ENCODE measurements at regions not wholly inside any gene's neighbourhood (a gene's known extent, or its start where the extent isn't known, plus 50 kb on each side); places are given as distances from the start of the nearest gene placed in this dataset.
"Not testable (repeated sequence)": the region's sequence is repeated elsewhere in the genome, so short reads cannot be mapped to it uniquely, and the experiment has no call there.

DNA sequence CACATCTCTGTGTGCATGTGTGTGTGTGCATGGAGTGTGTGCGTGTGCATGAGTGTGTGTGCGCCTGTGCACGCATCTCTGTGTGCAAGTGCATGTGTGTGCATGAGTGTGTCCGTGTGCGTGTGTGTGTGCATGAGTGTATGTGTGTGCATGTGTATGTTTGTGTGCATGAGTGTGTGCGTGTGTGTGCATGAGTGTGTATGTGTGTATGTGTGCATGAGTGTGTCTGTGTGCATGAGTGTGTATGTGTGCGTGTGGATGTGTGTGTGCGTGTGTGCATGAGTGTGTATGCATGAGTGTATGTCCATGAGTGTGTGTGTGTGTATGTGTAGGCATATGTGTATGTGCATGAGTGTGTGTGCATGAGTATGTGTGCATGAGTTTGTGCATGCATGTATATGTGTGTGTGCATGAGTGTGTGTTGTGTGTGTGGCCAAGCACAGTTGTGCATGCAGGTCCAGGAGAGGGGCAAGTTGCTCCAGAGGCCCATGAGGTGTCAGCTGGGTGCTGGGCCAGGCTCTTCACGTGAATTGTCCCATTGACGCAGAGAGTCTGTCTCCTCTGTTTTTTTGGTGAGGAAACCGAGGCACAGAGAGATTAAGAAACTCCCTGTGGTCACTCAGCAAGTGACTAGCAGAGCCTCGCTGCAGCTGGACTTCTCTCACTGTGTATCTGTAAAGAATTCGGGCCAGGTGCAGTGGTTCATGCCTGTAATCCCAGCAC, 75.5 kb downstream of the ASB1 start:
- DNase-seq, result no peak

DNA sequence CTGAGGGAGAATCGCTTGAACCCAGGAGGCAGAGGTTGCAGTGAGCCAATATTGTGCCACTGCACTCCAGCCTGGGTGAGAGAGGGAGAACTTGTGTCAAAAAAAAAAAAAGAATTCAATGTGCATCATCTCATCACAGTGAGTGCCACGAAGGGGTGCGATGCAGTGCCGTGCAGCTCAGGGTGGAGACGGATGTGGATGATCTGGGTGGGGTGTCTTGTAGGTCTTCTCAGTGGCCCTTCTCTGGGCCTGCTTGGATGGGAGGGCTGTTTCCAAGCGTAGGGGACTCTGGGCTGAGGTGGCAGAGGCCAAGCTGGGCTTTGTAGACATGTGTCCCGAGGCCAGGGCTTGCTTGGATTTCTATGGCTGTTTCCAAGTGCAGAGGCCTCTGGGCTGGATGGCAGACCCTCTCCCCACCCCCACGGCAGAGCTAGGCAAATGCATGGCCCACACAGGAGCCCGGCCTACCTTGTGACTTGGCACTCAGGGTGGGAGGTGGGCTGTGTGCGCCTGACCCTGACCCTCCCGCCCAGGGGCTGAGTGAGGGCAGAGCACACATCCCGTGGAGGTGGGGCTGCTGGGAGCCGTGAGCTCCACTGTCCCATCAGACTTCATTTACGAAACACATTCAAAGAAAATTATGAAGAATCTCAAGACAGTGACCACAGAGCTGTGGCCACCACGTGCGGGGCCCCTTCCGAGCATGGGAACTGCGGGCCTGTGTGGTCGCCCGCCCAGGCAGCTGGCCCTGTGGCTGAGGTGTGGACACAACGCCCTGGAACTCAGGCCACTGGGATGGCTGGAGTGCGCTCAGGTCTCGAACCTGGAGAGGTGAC, 76.4 kb downstream of the ASB1 start:
- DNase-seq, result no peak

DNA sequence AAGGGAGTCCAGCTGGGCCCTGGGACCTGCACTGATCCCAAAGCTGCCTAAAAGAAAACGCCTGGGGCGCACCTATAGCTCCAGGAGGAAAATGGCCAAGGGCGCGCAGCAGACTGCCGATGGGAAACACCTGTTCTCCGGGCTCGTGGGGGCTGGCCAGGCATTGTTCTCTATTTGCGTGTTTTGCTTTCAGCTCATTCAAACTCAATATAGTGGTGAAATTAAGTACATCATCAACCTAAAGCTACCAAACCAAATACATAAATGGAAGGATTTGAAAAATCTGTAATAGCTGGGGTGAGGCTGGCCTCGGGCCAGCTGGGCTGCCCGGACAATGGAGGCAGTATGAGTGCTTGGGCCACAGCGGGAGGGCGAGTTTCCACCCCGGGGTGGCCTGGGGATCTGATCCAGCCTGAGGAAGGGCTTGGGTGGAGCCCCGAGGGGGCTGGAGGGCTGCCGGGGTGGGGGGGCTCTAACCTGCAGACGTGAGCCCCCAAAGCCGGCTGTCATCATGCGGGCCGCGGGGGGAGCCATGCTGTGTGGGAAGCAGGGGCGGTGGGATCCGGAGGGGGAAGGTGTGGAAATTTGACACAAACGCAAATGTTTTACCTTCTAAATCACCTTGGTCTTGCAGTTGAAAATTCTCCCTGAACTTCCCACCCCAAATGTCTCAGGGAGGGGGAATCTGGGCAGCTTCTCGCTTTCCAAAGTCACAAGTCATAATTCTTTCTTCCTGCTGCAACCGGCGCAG, 77.6 kb downstream of the ASB1 start:
- no peak for DNase-seq

DNA sequence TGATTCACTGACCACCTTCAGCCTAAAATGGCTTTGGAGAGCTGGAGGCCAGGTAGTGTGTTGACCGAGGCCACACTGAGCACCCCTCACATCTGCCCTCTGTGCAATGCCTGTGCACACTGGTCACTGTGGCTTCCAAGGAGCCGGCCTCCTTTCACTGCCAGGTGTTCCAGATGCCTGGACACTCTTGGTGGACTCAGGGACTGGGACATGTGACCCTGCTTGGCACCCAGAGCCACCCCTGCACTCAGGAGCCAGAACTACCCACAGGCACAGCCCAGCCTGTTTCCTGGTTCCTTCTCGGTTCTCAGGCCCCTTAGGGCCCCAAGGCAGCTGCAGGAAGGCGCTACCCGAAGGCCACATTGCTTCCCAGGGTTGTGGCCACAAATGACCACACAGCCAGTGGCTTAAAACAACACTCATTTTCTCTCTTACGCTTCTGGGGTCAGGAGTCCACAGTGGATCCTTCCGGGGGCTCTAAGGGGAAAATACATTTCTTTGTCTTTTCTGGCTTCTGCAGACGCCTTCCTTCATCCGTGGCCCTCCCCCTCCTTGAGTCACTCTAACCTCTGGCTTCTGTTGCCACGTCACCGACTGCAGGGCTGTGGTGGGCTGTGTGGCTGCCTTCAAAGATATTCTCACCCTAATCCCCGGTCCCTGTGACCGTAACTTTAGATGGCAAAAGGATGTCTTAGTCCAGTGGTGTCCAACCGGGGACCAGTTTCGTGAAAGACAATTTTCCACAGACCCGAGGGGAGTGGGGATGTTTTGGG, 78.6 kb downstream of the ASB1 start:
- no peak for DNase-seq

DNA sequence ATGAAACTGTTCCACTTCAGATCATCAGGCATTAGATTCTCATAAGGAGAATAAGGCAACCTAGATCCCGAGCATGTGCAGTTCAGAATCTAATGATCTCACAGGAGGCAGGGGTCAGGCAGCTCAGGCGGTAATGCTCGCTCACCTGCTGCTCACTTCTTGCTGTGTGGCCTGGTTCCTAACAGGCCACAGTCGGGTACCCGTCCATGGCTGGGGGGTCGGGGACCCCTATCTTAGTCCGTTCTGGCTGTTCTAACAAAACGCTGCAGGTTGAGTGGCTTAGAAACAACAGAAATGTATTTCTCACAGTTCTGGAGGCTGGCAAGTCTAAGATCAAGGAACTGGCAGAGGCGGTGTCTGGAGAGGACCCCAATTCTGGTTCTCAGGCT, 79.2 kb downstream of the ASB1 start:
- DNase-seq, result no peak

DNA sequence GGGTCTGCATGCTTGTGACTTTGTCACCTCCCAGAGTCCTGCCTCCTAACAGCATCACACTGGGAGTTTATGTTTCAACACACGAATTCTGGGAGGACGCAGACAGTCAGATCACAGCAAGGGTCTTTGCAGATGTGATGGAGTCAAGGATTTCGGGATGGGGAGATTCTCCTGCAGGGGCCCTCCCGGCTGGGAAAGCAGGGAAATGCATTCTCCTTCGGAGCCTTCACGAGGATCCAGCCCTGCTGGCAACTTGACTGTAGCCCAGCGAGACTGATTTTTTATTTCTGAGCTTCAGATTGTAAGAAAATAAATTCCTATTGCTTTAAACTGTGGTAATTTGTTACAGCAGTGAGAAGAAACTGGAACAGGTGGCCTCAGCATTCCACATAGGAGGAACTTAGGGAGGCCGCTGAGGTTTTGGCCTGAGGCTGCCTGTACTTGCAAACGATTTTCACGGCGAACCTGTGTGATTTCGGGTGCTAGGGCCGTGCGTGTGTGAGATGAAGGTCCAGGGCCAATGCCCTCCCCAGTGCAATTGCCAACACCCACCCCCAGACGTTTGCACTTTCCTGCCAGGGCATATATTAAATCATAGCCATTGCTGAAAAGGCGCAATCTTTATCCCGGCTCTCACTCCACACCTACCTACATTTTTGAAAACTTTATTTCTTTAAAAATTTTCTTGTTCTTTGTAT, 79.8 kb downstream of the ASB1 start:
- DNase-seq, result no peak

DNA sequence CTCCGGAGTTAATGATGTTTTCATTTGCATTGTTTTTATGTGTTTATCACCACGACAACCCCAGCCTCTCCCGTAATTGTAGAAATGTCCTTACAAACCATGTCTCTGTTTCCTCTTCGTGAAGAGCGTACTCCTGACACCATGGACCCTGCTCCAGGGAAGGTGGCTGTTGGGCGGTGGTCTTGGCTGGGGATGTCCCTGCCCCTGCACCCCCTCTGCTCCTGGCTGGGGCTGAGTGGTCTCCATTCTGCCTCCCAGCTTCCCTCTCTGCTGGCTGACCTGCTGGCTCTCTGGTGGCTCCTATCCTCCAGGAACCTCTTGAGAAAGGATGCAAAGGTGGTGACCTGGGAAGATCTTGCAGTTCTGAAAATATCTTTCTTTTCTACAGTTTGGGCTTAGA, 81.1 kb downstream of the ASB1 start:
- DNase-seq, result no peak

DNA sequence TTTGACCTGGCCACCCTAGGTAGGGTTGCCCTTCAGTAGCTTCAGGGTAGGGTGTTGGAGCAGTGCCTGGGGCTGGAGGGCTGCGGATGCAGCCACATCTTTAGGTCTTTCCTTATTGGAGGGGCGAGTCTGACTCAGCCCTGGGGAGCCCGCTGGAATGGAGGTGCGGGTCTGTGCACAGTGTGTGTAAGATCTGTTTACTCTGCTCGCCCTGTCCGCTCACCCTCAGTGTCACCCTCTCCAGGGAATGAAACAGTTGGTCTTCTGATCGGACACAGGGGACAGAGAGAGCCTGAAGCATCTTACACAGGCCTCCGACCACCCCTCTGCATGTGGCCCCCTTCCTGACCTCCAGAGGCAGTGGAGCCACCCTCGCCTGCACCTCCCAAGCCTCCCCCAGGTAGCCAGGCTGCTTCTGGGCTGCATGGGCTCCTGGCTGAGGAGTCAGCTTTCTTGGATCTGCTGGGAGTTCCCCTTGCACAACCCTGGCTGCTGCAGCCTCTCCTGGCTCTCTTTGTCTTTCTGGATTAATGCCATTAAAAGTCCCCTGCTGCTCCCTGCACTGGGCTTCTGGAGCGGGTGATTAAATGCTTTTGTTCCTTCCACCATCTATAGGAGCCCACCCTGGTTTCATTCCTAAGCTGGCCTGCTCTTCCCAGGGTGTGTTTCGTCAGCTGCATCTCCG, 82.6 kb downstream of the ASB1 start:
- no peak for DNase-seq

DNA sequence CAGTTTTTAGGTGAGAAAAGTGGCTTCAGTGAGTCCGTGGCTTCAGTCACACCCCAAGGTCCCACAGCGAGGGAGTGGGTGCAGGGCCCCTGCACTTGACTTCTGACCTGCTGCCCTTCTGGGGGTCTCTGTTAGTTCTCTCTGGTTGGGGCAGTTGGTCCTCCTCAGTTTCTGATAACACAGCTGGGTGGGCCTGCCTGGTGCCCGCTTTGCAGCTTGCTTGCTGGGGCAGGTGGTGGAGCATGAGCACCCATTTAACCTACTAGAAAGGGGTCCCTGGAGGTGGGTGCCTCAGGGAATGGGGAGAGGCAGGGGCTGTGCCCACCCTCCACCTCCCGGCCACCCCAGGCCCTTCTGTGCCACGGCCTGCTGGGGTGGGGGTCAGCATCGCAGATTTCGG, 83.2 kb downstream of the ASB1 start:
- DNase-seq, result no peak

DNA sequence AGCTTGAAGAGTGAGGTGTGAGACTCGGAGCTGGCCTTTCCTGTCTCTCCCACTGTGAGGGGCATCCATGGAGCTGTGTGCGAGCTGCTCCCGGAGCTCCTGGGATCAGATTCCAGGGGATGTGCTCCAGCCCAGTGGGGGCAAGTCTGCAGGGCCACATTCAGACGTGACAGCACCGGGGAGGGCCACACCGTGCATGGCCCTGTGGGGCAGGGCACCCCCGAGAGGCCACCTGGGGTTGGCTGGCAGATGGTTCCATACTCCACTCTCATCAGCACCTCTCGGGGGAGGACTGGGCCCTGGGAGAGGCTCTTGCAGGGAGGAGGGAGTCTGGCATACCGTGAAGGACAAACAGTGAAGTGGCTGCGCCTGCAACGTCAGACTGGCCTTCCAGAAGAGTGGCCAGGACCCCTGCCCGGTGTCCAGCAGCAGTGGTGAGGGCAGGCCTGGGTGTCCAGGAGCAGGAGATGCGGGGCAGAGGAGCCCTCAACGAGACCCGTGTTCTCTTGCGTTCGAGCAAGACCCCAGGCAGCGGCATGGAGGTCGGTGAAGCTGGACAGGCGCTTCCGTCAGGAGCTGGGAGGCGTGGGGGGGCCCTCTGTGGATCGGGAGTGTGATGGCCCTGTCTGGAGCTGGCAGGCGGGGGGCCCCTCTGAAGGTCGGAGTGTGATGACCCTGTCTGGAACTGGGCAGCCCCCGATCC, 84.3 kb downstream of the ASB1 start:
- no peak for DNase-seq

DNA sequence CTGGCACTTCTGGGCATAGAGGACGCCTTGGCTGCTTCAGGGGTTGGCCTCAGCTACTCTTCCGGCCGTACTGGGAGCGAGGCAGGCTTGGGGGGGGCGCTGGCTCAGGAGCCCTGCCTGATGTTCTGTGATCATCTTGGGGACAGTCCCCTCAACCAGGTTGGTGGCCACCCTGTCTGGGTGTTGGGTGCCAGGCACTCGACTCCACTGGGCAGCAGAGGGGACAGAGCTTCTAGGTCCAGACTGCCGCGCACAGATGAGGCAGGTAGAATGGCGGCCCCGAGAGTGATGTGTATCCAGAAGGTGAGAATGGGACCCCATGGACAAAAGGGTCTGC, 84.9 kb downstream of the ASB1 start:
- no peak for DNase-seq

DNA sequence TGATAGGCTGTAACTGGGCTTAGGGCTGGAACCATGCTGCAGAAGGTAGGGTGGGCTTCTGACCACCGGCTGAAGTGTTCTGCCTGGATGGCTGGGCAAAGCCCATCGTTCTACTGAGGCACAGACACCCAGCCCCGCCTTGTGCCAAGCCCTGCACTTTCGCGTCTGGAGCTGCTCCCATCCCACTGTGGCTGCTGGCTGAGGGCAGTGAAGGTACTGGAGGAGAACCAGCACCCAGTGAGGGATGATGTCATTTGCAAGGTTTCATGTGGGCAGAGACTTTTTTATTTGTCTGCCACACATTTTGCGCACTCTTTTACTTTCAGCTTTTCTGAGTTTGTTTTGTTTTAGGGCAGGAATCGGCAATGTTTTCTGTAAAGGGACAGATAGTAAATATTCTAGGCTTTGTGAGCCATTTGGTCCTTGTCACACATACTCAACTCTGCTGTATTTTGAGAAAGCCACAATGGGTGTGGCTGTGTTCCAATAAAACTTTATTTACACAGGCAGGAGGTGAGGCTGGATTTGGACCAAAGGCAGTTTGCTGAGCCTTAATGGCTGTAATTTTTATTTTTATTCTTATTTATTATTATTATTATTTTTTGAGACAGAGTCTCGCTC, 85.6 kb downstream of the ASB1 start:
- no peak for DNase-seq

DNA sequence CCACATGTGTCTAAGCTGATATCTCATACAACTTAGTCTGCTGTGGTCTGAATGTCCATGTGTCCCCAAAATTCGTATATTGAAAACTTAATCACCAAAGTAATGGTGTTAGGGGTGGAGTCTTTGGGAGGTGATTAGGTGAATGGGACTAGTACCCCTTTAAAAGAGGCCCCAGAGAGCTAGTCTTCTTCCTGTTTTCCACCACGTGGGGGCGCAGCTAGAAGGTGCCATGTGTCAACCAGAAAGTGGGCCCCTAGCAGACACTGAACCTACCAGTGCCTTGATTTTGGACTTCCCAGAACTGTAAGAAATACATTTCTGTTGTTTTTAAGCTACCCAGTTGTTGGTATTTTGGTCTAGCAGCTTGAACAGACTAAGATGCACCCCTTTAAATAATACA, 86.6 kb downstream of the ASB1 start:
- no peak for DNase-seq

DNA sequence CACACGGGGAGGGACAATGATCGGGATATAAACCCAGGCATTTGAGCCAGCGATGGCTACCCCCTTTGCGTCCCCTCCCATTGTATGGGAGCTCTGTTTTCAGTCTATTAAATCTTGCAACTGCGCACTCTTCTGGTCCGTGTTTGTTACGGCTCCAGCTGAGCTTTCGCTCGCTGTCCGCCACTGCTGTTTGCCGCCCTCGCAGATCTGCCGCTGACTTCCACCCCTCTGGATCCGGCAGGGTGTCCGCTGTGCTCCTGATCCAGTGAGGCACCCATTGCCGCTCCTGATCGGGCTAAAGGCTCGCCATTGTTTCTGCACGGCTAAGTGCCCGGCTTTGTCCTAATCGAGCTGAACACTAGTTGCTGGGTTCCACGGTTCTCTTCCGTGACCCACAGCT, 87.3 kb downstream of the ASB1 start:
- DNase-seq, result not testable (repeated sequence)

DNA sequence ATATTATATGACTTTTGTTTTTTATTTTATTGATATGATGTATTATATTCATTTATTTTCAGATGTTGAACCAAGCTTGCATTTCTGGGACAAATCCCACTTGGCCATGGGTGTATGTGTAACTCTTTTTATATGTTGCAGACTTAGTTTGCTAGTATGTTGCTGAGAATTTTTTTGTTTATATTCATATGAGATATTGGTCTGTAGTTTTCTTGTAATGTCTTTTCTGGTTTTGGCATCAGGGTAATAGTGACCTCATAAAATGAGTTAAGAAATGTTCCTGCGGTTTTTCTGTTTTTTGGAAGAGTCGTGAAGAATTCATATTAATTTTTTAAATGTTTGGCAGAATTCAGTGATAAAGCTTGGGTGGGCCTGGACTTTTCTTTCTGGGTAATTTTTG, 88.7 kb downstream of the ASB1 start:
- DNase-seq, result no peak

DNA sequence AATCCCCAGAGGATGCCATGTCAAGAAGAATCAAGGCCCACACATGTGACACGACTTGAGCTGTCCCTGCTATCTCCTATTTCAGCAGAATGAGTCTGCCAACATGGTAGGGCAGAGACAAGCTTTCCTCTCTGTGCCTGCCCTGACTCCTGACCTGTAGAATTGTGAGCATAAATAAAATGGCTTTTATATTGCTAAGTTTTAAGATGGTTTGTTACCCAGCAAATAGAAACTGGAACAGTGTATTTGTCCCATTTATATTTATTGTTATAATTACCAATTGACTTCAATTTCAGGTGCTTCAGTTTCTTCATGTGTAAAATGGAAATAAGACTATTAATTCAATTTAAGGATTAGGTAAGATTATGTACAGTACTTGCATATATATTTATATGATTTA, 90.5 kb downstream of the ASB1 start:
- DNase-seq, result no peak

DNA sequence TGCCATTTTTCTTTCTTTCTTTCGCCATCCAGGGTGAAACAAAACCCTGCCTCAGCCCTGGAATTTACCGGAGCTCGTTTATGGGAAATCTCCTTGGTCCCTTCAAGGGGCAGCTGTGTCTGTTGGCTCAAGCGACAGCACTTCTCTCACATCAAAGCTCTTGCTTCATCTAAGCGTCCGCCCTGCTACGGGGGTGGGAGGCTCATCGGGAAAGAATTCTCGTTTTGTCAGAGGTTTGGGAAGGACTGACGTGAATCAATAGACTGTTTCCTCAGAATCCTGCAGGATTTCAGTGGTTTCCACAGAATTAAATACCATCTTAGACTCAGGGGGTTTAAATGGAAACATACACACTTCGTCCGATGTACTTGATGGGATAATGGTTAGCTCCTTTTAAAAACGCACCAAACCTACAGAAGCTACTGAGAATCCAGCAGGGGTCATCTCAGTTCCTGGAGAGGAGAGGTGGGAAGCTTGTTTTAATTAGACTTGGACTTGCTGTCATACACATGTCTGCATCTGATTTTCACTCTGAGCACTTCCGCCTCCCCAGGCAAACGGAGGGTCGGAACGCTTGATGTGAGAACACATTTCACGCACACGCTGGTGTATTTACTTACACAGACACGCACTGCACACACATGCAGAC, 91.6 kb downstream of the ASB1 start:
- DNase-seq, result no peak

DNA sequence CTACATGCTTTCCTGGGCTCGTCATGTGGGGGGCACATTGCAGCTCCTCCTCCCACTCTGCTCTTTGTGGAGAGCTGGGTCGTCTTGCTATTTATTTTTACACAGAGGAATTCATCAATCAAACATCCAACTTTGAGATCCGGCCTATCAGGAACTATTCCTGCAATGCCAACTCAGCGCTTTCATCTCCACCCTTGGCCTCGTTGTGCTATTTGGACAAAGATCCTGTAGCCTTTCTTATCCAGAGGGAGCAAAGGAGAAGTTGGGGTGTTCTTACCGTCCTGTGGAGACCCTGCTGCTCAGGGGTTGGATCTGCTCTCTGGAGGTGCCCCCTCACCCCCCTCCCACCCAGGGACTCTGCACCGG, 92.1 kb downstream of the ASB1 start:
- no peak for DNase-seq

DNA sequence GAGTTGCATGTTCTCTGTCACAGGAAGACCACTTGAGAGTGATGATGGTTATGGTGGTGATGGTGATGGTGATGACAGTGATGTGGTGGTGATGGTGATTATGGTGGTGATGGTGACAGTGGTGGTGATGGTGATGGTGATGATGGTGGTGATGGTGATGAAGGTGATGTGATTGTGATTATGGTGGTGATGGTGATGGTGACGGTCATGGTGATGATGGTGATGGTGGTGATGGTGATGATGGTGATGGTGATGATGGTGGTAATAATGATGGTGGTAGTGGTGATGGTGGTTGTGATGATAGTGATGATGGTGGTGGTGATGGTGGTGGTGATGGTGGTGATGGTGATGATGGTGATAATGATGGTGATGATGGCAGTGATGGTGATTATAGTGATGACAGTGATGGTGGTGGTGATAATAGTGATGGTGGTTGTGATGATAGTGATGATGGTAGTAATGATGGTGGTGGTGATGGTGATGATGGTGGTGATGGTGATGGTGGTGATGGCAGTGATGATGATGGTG, 93.7 kb downstream of the ASB1 start:
- no peak for DNase-seq

DNA sequence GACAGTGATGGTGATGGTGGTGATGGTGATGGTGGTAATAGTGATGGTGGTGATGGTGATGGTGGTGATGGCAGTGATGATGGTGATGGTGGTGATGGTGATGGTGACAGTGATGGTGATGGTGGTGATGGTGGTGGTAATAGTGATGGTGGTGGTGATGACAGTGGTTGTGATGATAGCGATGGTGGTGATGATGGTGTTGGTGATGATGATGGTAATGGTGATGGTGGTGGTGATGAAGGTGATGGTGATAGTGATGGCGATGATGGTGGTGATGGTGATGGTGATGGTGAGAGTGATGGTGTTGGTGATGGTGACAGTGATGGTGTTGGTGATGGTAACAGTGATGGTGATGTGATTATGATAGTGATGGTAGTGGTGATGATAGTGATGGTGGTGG, 94.3 kb downstream of the ASB1 start:
- no peak for DNase-seq
